HG03442 (cell line): ENCODE measurements at regions not wholly inside any gene's neighbourhood (a gene's known extent, or its start where the extent isn't known, plus 50 kb on each side); places are given as distances from the start of the nearest gene placed in this dataset.

Source experiments
- ATAC-seq: cut with Tn5 transposase; IDR thresholded peaks from one replicate; pipeline ENCODE4 v1.9.1; 2021; ENCODE audit warnings: mild to moderate bottlenecking, moderate library complexity; ENCODE audit not compliant: unreplicated experiment

- no peak for ATAC-seq
Observed at GRCh38 chr18:6644836-6645627, 84.5 kb upstream of the ARHGAP28 start.

- no peak for ATAC-seq
Observed at GRCh38 chr18:6646801-6647200, 82.7 kb upstream of the ARHGAP28 start.

- ATAC-seq = no peak
Observed at GRCh38 chr18:6648581-6648980, 80.9 kb upstream of the ARHGAP28 start.

- no peak for ATAC-seq
Observed at GRCh38 chr18:6649421-6650126, 79.9 kb upstream of the ARHGAP28 start.

- no peak for ATAC-seq
Observed at GRCh38 chr18:6650127-6650507, 79.4 kb upstream of the ARHGAP28 start.

- no peak for ATAC-seq
Observed at GRCh38 chr18:6650747-6651146, 78.8 kb upstream of the ARHGAP28 start.

- ATAC-seq = no peak
Observed at GRCh38 chr18:6652098-6652497, 77.4 kb upstream of the ARHGAP28 start.

- ATAC-seq = no peak
Observed at GRCh38 chr18:6653880-6654279, 75.6 kb upstream of the ARHGAP28 start.

- ATAC-seq = no peak
Observed at GRCh38 chr18:6659963-6660725, 69.4 kb upstream of the ARHGAP28 start.

GRCh38 chr18:6661692-6662415 is 67.7 kb upstream of the ARHGAP28 start:
- no peak for ATAC-seq

- ATAC-seq = no peak
Observed at GRCh38 chr18:6666012-6666685, 63.4 kb upstream of the ARHGAP28 start.

- no peak for ATAC-seq
Observed at GRCh38 chr18:6668836-6669235, 60.7 kb upstream of the ARHGAP28 start.

GRCh38 chr18:6672821-6673308 is 56.7 kb upstream of the ARHGAP28 start:
- ATAC-seq = no peak

GRCh38 chr18:6677086-6677485 is 52.4 kb upstream of the ARHGAP28 start:
- ATAC-seq = no peak

- no peak for ATAC-seq
Observed at GRCh38 chr18:6679201-6679600, 50.3 kb upstream of the ARHGAP28 start.
